ENCODE measurements at regions not wholly inside any gene's neighbourhood (a gene's known extent, or its start where the extent isn't known, plus 50 kb on each side); places are given as distances from the start of the nearest gene placed in this dataset.
"Not testable (repeated sequence)": the region's sequence is repeated elsewhere in the genome, so short reads cannot be mapped to it uniquely, and the experiment has no call there.

- DNase-seq (ENCODE audit: insufficient read length), result no peak
- no peak for FAIRE-seq
- no peak for TF ChIP-seq POLR2A (IDR thresholded peaks at IDR 0.05; ENCODE audit: low read depth, low read length)
- no peak for TF ChIP-seq POLR2AphosphoS5 (IDR thresholded peaks at IDR 0.05; ENCODE audit: low read depth, low read length)
- TF ChIP-seq TAF1 (IDR thresholded peaks at IDR 0.05; ENCODE audit: borderline replicate concordance, low read depth, low read length), result no peak
Measured at GRCh38 chr9:75231167-75231566, 142.9 kb downstream of the OSTF1 start.

GRCh38 chr9:75233011-75233410 lies 144.7 kb downstream of the OSTF1 start:
- TF ChIP-seq TAF1 (IDR thresholded peaks at IDR 0.05; ENCODE audit: borderline replicate concordance, low read depth, low read length) (no peak), POLR2AphosphoS5 (IDR thresholded peaks at IDR 0.05; ENCODE audit: low read depth, low read length) (no peak), POLR2A (IDR thresholded peaks at IDR 0.05; ENCODE audit: low read depth, low read length) (no peak)
- DNase-seq (ENCODE audit: insufficient read length), result no peak
- no peak for FAIRE-seq

- FAIRE-seq (no peak), DNase-seq (ENCODE audit: insufficient read length) (no peak)
- no peak for TF ChIP-seq TAF1 (IDR thresholded peaks at IDR 0.05; ENCODE audit: borderline replicate concordance, low read depth, low read length)
- no peak for TF ChIP-seq POLR2A (IDR thresholded peaks at IDR 0.05; ENCODE audit: low read depth, low read length)
- no peak for TF ChIP-seq POLR2AphosphoS5 (IDR thresholded peaks at IDR 0.05; ENCODE audit: low read depth, low read length)
Measured at GRCh38 chr9:75235632-75236031, 147.3 kb downstream of the OSTF1 start.

- TF ChIP-seq POLR2A (IDR thresholded peaks at IDR 0.05; ENCODE audit: low read depth, low read length) (no peak), TAF1 (IDR thresholded peaks at IDR 0.05; ENCODE audit: borderline replicate concordance, low read depth, low read length) (no peak), POLR2AphosphoS5 (IDR thresholded peaks at IDR 0.05; ENCODE audit: low read depth, low read length) (no peak)
- FAIRE-seq (peak; percentile 79), DNase-seq (ENCODE audit: insufficient read length) (peak; percentile 7)
Measured at GRCh38 chr9:75238311-75238976, 150.1 kb downstream of the OSTF1 start.

GRCh38 chr9:75239176-75239575 lies 150.9 kb downstream of the OSTF1 start:
- no peak for FAIRE-seq
- no peak for TF ChIP-seq POLR2A (IDR thresholded peaks at IDR 0.05; ENCODE audit: low read depth, low read length)
- no peak for TF ChIP-seq TAF1 (IDR thresholded peaks at IDR 0.05; ENCODE audit: borderline replicate concordance, low read depth, low read length)
- no peak for TF ChIP-seq POLR2AphosphoS5 (IDR thresholded peaks at IDR 0.05; ENCODE audit: low read depth, low read length)
- no peak for DNase-seq (ENCODE audit: insufficient read length)

- DNase-seq (ENCODE audit: insufficient read length), result no peak
- no peak for FAIRE-seq
- TF ChIP-seq POLR2A (IDR thresholded peaks at IDR 0.05; ENCODE audit: low read depth, low read length), result no peak
- no peak for TF ChIP-seq POLR2AphosphoS5 (IDR thresholded peaks at IDR 0.05; ENCODE audit: low read depth, low read length)
- TF ChIP-seq TAF1 (IDR thresholded peaks at IDR 0.05; ENCODE audit: borderline replicate concordance, low read depth, low read length), result no peak
Measured at GRCh38 chr9:75242426-75242825, 154.1 kb downstream of the OSTF1 start.

GRCh38 chr9:75246949-75247348 lies 158.6 kb downstream of the OSTF1 start:
- DNase-seq (ENCODE audit: insufficient read length), result no peak
- FAIRE-seq, result no peak
- TF ChIP-seq TAF1 (IDR thresholded peaks at IDR 0.05; ENCODE audit: borderline replicate concordance, low read depth, low read length) (no peak), POLR2AphosphoS5 (IDR thresholded peaks at IDR 0.05; ENCODE audit: low read depth, low read length) (no peak), POLR2A (IDR thresholded peaks at IDR 0.05; ENCODE audit: low read depth, low read length) (no peak)

- DNase-seq (ENCODE audit: insufficient read length) (no peak), FAIRE-seq (no peak)
- TF ChIP-seq POLR2A (IDR thresholded peaks at IDR 0.05; ENCODE audit: low read depth, low read length) (no peak), POLR2AphosphoS5 (IDR thresholded peaks at IDR 0.05; ENCODE audit: low read depth, low read length) (no peak), TAF1 (IDR thresholded peaks at IDR 0.05; ENCODE audit: borderline replicate concordance, low read depth, low read length) (no peak)
Measured at GRCh38 chr9:75265525-75265972, 177.2 kb downstream of the OSTF1 start.

GRCh38 chr9:75269197-75269596 lies 180.9 kb downstream of the OSTF1 start:
- FAIRE-seq (no peak), DNase-seq (ENCODE audit: insufficient read length) (no peak)
- no peak for TF ChIP-seq TAF1 (IDR thresholded peaks at IDR 0.05; ENCODE audit: borderline replicate concordance, low read depth, low read length)
- no peak for TF ChIP-seq POLR2AphosphoS5 (IDR thresholded peaks at IDR 0.05; ENCODE audit: low read depth, low read length)
- no peak for TF ChIP-seq POLR2A (IDR thresholded peaks at IDR 0.05; ENCODE audit: low read depth, low read length)

GRCh38 chr9:75273055-75273454 lies 184.7 kb downstream of the OSTF1 start:
- not testable (repeated sequence) for FAIRE-seq; DNase-seq (ENCODE audit: insufficient read length)

- FAIRE-seq (no peak), DNase-seq (ENCODE audit: insufficient read length) (no peak)
- TF ChIP-seq POLR2A (IDR thresholded peaks at IDR 0.05; ENCODE audit: low read depth, low read length) (no peak), POLR2AphosphoS5 (IDR thresholded peaks at IDR 0.05; ENCODE audit: low read depth, low read length) (no peak), TAF1 (IDR thresholded peaks at IDR 0.05; ENCODE audit: borderline replicate concordance, low read depth, low read length) (no peak)
Measured at GRCh38 chr9:75274781-75275180, 186.5 kb downstream of the OSTF1 start.

- no peak for FAIRE-seq
Measured at GRCh38 chr9:75282047-75282446, 193.7 kb downstream of the OSTF1 start.

More at GRCh38 chr9:75282047-75282446, 193.7 kb downstream of the OSTF1 start:
- no peak for DNase-seq (ENCODE audit: insufficient read length)
- TF ChIP-seq POLR2A (IDR thresholded peaks at IDR 0.05; ENCODE audit: low read depth, low read length), result no peak
- TF ChIP-seq TAF1 (IDR thresholded peaks at IDR 0.05; ENCODE audit: borderline replicate concordance, low read depth, low read length), result no peak
- no peak for TF ChIP-seq POLR2AphosphoS5 (IDR thresholded peaks at IDR 0.05; ENCODE audit: low read depth, low read length)

Data from GM12892 (cell line).